ENCODE measurements at regions not wholly inside any gene's neighbourhood (a gene's known extent, or its start where the extent isn't known, plus 50 kb on each side); places are given as distances from the start of the nearest gene placed in this dataset.

- TF ChIP-seq POLR2A (IDR thresholded peaks at IDR 0.05), result no peak
- no peak for TF ChIP-seq CTCF (IDR thresholded peaks at IDR 0.05)
- Histone ChIP-seq H3K27ac (no peak overlapping the region), H3K9me3 (no peaks in the 10 kb centered on the region), H3K4me3 (no peak overlapping the region), H3K4me1 (no peaks in the 10 kb centered on the region), H3K27me3 (no peaks in the 10 kb centered on the region), H3K36me3 (no peaks in the 10 kb centered on the region)
- DNase-seq, result no peak
Observed at GRCh38 chr7:17498230-17498629, 199.8 kb downstream of the AHR start.

GRCh38 chr7:17500736-17501135, 202.3 kb downstream of the AHR start:
- Histone ChIP-seq H3K27ac (no peak overlapping the region), H3K36me3 (no peaks in the 10 kb centered on the region), H3K27me3 (no peaks in the 10 kb centered on the region), H3K4me3 (no peak overlapping the region), H3K9me3 (no peaks in the 10 kb centered on the region), H3K4me1 (no peaks in the 10 kb centered on the region)
- TF ChIP-seq POLR2A (IDR thresholded peaks at IDR 0.05) (no peak), CTCF (IDR thresholded peaks at IDR 0.05) (no peak)
- no peak for DNase-seq

- TF ChIP-seq CTCF (IDR thresholded peaks at IDR 0.05), result no peak
- no peak for TF ChIP-seq POLR2A (IDR thresholded peaks at IDR 0.05)
- H3K4me3 ChIP-seq, result no peak overlapping the region
- no peaks in the 10 kb centered on the region for H3K27me3 ChIP-seq
- H3K9me3 ChIP-seq, result no peaks in the 10 kb centered on the region
- DNase-seq, result no peak
- H3K36me3 ChIP-seq, result no peaks in the 10 kb centered on the region
- no peak overlapping the region for H3K27ac ChIP-seq
- H3K4me1 ChIP-seq, result no peaks in the 10 kb centered on the region
Observed at GRCh38 chr7:17501441-17502212, 203.2 kb downstream of the AHR start.

- H3K27me3 ChIP-seq, result no peaks in the 10 kb centered on the region
- no peaks in the 10 kb centered on the region for H3K9me3 ChIP-seq
- H3K27ac ChIP-seq, result no peak overlapping the region
- no peak for TF ChIP-seq CTCF (IDR thresholded peaks at IDR 0.05)
- TF ChIP-seq POLR2A (IDR thresholded peaks at IDR 0.05), result no peak
- no peak overlapping the region for H3K4me3 ChIP-seq
- no peaks in the 10 kb centered on the region for H3K4me1 ChIP-seq
- no peaks in the 10 kb centered on the region for H3K36me3 ChIP-seq
- no peak for DNase-seq
Observed at GRCh38 chr7:17502213-17503060, 204.0 kb downstream of the AHR start.

GRCh38 chr7:17506095-17506494, 207.6 kb downstream of the AHR start:
- DNase-seq, result no peak
- Histone ChIP-seq H3K9me3 (no peaks in the 10 kb centered on the region), H3K4me1 (no peaks in the 10 kb centered on the region), H3K27ac (no peak overlapping the region), H3K36me3 (no peaks in the 10 kb centered on the region), H3K27me3 (no peaks in the 10 kb centered on the region), H3K4me3 (no peak overlapping the region)
- TF ChIP-seq CTCF (IDR thresholded peaks at IDR 0.05), result no peak
- no peak for TF ChIP-seq POLR2A (IDR thresholded peaks at IDR 0.05)
